ENCODE measurements at regions not wholly inside any gene's neighbourhood (a gene's known extent, or its start where the extent isn't known, plus 50 kb on each side); places are given as distances from the start of the nearest gene placed in this dataset.
"Not testable (repeated sequence)": the region's sequence is repeated elsewhere in the genome, so short reads cannot be mapped to it uniquely, and the experiment has no call there.

DNA sequence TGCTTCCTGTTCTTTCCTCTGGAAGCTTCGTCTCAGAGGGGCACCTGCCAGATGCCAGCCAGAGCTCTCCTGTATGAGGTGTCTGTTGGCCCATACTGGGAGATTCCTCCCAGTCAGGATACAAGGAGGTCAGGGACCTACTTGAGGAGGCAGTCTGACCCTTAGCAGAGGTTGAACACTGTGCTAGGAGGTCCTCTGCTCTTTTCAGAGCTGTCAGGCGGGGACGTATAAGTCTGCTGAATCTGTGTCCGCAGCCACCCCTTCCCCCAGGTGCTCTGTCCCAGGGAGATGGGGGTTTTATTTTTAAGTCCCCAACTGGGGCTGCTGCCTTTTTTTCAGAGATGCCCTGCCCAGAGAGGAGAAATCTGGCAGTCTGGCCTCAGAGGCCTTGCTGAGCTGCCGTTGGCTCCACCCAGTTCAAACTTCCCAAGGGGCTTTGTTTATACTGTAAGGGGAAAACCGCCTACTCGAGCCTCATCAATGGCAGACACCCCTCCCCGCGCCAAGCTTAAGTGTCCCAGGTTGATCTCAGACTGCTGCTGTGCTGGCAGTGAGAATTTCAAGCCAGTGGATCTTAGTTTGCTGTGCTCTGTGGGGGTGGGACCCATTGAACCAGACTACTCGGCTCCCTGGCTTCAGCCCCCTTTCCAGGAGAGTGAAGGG lies 326.7 kb downstream of the BCKDHB start:
- H3K4me3 ChIP-seq (ENCODE audit: control insufficient read depth, low read depth, low read length) = no peak overlapping the region
- no peak for DNase-seq (ENCODE audit: low read depth)
- TF ChIP-seq, protein P1, sequence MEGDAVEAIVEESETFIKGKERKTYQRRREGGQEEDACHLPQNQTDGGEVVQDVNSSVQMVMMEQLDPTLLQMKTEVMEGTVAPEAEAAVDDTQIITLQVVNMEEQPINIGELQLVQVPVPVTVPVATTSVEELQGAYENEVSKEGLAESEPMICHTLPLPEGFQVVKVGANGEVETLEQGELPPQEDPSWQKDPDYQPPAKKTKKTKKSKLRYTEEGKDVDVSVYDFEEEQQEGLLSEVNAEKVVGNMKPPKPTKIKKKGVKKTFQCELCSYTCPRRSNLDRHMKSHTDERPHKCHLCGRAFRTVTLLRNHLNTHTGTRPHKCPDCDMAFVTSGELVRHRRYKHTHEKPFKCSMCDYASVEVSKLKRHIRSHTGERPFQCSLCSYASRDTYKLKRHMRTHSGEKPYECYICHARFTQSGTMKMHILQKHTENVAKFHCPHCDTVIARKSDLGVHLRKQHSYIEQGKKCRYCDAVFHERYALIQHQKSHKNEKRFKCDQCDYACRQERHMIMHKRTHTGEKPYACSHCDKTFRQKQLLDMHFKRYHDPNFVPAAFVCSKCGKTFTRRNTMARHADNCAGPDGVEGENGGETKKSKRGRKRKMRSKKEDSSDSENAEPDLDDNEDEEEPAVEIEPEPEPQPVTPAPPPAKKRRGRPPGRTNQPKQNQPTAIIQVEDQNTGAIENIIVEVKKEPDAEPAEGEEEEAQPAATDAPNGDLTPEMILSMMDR (conservative IDR thresholded peaks at IDR 0.05; ENCODE audit: control insufficient read depth, insufficient read depth, low read depth, low read length) = no peak

DNA sequence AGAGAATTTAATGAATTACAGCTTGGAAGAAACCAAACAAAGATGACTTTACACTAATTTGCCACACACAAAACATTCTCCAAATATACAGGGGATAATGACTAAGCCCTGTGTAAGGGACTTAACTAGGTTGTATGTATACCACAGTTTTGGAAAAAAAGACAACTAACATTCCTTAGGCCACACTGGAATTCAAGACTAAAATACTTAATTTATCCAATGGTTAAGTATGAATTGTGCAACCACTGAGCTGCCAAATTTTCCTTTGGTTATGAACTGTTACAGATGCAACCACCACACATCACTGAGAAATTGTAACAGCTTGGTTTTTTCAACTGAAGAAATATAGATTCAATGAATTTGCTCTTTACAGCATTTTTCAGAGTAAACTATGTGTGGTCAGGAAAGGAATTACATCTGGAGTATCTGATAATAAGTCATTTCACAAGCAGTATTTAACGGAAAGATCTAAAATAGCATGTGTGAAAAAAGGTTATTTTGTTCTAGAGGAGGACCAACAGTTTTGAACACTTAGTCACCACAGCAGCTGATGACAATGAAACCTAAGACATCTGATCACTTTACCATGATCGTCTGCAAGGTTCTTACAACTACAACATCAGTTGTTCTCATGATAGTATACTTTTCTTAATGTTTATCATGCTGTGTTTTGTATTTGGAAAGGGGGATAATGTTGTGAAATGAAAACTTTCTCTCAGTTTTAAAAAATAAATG lies 318.8 kb downstream of the BCKDHB start:
- H3K4me3 ChIP-seq (ENCODE audit: control insufficient read depth, low read depth, low read length) = no peak overlapping the region
- TF ChIP-seq, protein P1 (conservative IDR thresholded peaks at IDR 0.05; ENCODE audit: control insufficient read depth, insufficient read depth, low read depth, low read length) = no peak
- DNase-seq (ENCODE audit: low read depth) = peak; percentile 98

DNA sequence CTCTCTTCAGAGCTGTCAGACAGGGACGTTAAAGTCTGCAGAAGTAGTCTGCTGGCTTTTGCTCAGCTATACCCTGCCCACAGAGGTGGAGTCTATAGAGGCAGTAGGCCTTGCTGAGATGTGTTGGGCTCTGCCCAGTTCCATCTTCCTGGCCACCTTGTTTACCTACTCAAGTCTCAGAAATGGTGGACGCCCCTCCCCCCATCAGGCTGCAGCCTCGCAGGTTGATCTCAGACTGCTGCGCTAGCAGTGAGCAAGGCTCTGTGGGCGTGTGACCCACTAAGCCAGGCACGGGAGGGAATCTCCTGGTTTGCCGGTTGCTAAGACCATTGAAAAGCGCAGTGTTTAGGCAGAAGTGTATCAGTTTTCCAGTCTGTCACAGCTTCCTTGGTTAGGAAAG lies 305.0 kb downstream of the BCKDHB start:
- DNase-seq (ENCODE audit: low read depth) = no peak
- TF ChIP-seq, protein P1 (conservative IDR thresholded peaks at IDR 0.05; ENCODE audit: control insufficient read depth, insufficient read depth, low read depth, low read length) = no peak
- H3K4me3 ChIP-seq (ENCODE audit: control insufficient read depth, low read depth, low read length) = no peak overlapping the region

DNA sequence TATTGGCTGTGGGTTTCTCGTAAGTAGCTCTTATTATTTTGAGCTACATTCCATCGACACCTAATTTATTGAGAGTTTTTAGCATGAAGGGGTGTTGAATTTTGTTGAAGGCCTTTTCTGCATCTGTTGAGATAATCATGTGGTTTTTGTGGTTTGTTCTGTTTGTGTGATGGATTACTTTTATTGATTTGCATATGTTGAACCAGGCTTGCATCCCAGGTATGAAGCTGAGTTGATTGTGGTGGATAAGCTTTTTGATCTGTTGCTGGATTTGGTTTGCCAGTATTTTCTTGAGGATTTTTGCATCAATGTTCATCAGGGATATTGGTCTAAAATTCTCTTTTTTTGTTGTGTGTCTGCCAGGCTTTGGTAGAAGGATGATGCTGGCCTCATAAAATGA lies 301.5 kb downstream of the BCKDHB start:
- H3K4me3 ChIP-seq (ENCODE audit: control insufficient read depth, low read depth, low read length); DNase-seq (ENCODE audit: low read depth): not testable (repeated sequence)

DNA sequence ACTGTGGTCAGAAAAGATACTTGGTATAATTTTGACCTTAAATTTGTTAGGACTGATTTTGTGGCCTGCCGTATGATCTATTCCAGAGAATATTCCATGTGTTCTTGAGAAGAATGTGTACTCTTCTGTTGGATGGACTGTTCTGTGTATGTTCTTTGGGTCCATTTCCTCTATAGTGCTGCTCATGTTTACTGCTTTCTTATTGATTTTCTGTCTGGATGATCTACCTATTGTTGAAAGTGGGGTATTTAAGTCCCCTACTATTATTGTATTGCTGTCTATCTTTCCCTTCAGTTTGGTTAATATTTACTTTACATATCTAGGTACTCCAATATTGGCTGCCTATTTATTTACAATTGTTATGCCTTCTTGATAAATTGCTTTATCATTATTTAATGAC lies 298.4 kb downstream of the BCKDHB start:
- TF ChIP-seq, protein P1 (conservative IDR thresholded peaks at IDR 0.05; ENCODE audit: control insufficient read depth, insufficient read depth, low read depth, low read length) = no peak
- no peak for DNase-seq (ENCODE audit: low read depth)
- no peak overlapping the region for H3K4me3 ChIP-seq (ENCODE audit: control insufficient read depth, low read depth, low read length)

DNA sequence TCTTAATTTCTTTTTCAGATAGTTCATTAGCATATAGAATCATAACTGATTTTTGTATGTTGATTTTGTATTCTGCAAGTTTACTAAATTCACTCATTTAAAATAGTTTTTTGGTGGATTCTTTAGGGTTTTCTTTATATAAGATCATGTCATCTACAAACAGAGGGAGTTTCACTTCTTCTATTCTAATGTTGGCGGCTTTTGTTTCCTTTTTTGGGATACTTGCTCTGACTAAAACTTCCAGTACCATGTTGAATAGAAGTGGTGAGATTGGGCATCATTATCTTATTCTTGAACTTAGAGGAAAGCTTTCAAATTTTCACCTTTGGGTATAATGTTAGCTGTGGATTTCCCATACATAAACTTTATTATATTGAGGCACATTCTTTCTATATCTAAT lies 296.9 kb downstream of the BCKDHB start:
- TF ChIP-seq, protein P1 (conservative IDR thresholded peaks at IDR 0.05; ENCODE audit: control insufficient read depth, insufficient read depth, low read depth, low read length) = no peak
- no peak overlapping the region for H3K4me3 ChIP-seq (ENCODE audit: control insufficient read depth, low read depth, low read length)
- DNase-seq (ENCODE audit: low read depth) = no peak

DNA sequence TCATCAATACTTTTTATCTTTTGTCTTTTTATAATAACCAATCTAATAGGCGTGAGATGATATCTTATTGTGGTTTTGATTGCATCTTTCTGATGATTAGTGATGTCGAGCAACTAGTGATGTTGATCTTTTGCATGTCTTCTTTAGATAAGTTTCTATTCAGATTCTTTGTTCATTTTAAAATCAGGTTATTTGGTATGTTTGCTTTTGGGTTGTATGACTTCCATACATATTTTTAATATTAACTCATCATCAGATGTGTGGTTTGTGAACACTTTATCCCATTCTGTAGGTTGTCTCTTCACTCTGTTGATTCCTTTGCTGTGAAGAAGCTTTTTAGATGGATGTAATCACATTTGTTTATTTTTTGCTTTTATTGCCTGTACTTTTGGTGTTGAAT lies 295.8 kb downstream of the BCKDHB start:
- TF ChIP-seq, protein P1 (conservative IDR thresholded peaks at IDR 0.05; ENCODE audit: control insufficient read depth, insufficient read depth, low read depth, low read length) = no peak

More for the DNA sequence above, 295.8 kb downstream of the BCKDHB start:
- DNase-seq (ENCODE audit: low read depth) = peak; percentile 4
- no peak overlapping the region for H3K4me3 ChIP-seq (ENCODE audit: control insufficient read depth, low read depth, low read length)
